Stomach (tissue), 4 donors: ENCODE measurements at regions not wholly inside any gene's neighbourhood (a gene's known extent, or its start where the extent isn't known, plus 50 kb on each side); places are given as distances from the start of the nearest gene placed in this dataset.

Source experiments
- CTCF ChIP-seq, 7 experiments: fragments of 450-650 bp in 4 of 7; fragments of 200-600 bp in 3 of 7; sonication (generic) in 3 of 7; IDR thresholded peaks; one replicate each; pipeline ENCODE4 v1.5.1; 2016 to 2019; ENCODE audit warnings: antibody characterized with exemption in 7 of 7, control low read depth in 2 of 7, mild to moderate bottlenecking in 1 of 7
- EP300 ChIP-seq: sonication (generic); formaldehyde crosslinking; IDR thresholded peaks from one replicate; pipeline ENCODE4 v1.6.1; 2017; ENCODE audit warnings: antibody characterized with exemption
- POLR2A ChIP-seq, 4 donors: fragments of 450-650 bp; IDR thresholded peaks; one replicate each; pipeline ENCODE4 v1.6.1; 2016; ENCODE audit warnings: antibody characterized with exemption in 4 of 4, control low read depth in 2 of 4, mild to moderate bottlenecking in 1 of 4, moderate library complexity in 1 of 4
- POLR2AphosphoS5 ChIP-seq, 3 donors: sonication (generic); formaldehyde crosslinking; IDR thresholded peaks; one replicate each; pipeline ENCODE4 v1.6.1; 2016; ENCODE audit warnings: antibody characterized with exemption in 3 of 3

GRCh38 chr6:170023620-170024521 is 267.0 kb downstream of the DLL1 start:
- no peak for TF ChIP-seq CTCF (IDR thresholded peaks at IDR 0.05)
- TF ChIP-seq POLR2A (IDR thresholded peaks at IDR 0.05) = no peak
- no peak for TF ChIP-seq EP300
- no peak for TF ChIP-seq POLR2AphosphoS5 (IDR thresholded peaks at IDR 0.05)
